ENCODE measurements at regions not wholly inside any gene's neighbourhood (a gene's known extent, or its start where the extent isn't known, plus 50 kb on each side); places are given as distances from the start of the nearest gene placed in this dataset.

DNA sequence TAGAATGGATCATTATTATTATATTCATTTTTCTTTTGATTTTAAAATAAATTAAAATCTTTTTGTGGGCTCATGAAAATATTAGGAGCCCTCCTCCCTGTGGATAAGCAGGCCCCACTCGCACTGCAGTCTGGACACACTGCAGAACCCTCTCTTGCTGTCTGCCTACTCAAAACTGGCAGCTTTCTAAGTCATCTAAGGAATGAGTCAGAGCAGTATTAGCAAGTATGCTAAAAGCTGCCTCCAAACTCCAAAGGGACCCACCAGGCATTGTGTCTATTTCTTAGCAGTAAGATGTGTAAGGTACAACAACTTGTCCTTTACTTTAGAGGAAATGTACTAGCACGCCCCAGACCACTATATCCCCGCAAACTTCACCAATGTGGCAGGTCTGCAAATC is 108.8 kb downstream of the SYF2 start:
- FAIRE-seq (no peak), DNase-seq (no peak)
- intact Hi-C loops (cut with DNase I), result no loop called here
- no peaks in the 10 kb centered on the region for H3K27me3 ChIP-seq (ENCODE audit: control insufficient read depth, insufficient read depth, low read length)
- TF ChIP-seq, protein P1, sequence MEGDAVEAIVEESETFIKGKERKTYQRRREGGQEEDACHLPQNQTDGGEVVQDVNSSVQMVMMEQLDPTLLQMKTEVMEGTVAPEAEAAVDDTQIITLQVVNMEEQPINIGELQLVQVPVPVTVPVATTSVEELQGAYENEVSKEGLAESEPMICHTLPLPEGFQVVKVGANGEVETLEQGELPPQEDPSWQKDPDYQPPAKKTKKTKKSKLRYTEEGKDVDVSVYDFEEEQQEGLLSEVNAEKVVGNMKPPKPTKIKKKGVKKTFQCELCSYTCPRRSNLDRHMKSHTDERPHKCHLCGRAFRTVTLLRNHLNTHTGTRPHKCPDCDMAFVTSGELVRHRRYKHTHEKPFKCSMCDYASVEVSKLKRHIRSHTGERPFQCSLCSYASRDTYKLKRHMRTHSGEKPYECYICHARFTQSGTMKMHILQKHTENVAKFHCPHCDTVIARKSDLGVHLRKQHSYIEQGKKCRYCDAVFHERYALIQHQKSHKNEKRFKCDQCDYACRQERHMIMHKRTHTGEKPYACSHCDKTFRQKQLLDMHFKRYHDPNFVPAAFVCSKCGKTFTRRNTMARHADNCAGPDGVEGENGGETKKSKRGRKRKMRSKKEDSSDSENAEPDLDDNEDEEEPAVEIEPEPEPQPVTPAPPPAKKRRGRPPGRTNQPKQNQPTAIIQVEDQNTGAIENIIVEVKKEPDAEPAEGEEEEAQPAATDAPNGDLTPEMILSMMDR (IDR thresholded peaks at IDR 0.05; ENCODE audit: borderline replicate concordance, extremely low read depth, insufficient read depth), result no peak
- H3K9me3 ChIP-seq (ENCODE audit: control insufficient read depth in 2 of 3, insufficient read depth in 1 of 3, low read length in 3 of 3), result no peaks in the 10 kb centered on the region
- H3K27ac ChIP-seq (ENCODE audit: low read depth in 2 of 2, low read length in 2 of 2), result no peak overlapping the region
- no peaks in the 10 kb centered on the region for H3K36me3 ChIP-seq (ENCODE audit: control insufficient read depth in 2 of 3, insufficient read depth in 3 of 3, low read length in 3 of 3)
- H3K4me3 ChIP-seq (ENCODE audit: low read length in 3 of 3), result no peak overlapping the region
- H3K4me1 ChIP-seq (ENCODE audit: control insufficient read depth in 2 of 3, insufficient read depth in 2 of 3, low read depth in 1 of 3, low read length in 3 of 3), result no peaks in the 10 kb centered on the region
- no peak overlapping the region for H3K9ac ChIP-seq (ENCODE audit: low read length in 3 of 3)

DNA sequence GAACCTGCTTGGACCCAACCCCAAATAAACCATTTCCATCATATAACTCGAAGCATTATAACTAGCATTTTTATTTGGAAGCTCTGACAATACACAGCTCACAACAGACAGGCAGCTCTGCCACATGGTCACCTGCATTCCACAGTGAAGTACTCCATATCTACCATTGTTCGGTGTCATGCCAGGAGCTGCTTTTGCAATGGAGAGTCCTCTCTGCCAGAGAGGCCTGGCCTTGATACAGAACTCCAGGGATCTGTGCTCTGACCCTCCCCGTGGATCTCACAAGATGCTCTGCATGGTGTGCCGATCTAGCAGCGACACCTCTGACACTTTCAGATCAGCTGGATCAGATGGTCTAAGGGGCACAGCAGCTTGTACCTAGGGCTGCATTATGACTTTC is 109.6 kb downstream of the SYF2 start:
- Histone ChIP-seq H3K36me3 (ENCODE audit: control insufficient read depth in 2 of 3, insufficient read depth in 3 of 3, low read length in 3 of 3) (no peaks in the 10 kb centered on the region), H3K27me3 (ENCODE audit: control insufficient read depth, insufficient read depth, low read length) (no peaks in the 10 kb centered on the region), H3K9ac (ENCODE audit: low read length in 3 of 3) (no peak overlapping the region), H3K27ac (ENCODE audit: low read depth in 2 of 2, low read length in 2 of 2) (no peak overlapping the region), H3K9me3 (ENCODE audit: control insufficient read depth in 2 of 3, insufficient read depth in 1 of 3, low read length in 3 of 3) (no peaks in the 10 kb centered on the region), H3K4me1 (ENCODE audit: control insufficient read depth in 2 of 3, insufficient read depth in 2 of 3, low read depth in 1 of 3, low read length in 3 of 3) (no peaks in the 10 kb centered on the region), H3K4me3 (ENCODE audit: low read length in 3 of 3) (no peak overlapping the region)
- FAIRE-seq, result no peak
- TF ChIP-seq, protein P1 (IDR thresholded peaks at IDR 0.05; ENCODE audit: borderline replicate concordance, extremely low read depth, insufficient read depth), result no peak
- no peak for DNase-seq
- intact Hi-C loops (cut with DNase I), result no loop called here

GRCh38 chr1:25120281-25120680 is 112.0 kb downstream of the SYF2 start:
- no peaks in the 10 kb centered on the region for H3K27me3 ChIP-seq (ENCODE audit: control insufficient read depth, insufficient read depth, low read length)
- H3K9me3 ChIP-seq (ENCODE audit: control insufficient read depth in 2 of 3, insufficient read depth in 1 of 3, low read length in 3 of 3), result peaks cover 0 to 9% (median 0%) of the 10 kb centered on the region in 3 donors
- FAIRE-seq (no peak), DNase-seq (no peak)
- H3K27ac ChIP-seq (ENCODE audit: low read depth in 2 of 2, low read length in 2 of 2), result no peak overlapping the region
- H3K4me3 ChIP-seq (ENCODE audit: low read length in 3 of 3), result no peak overlapping the region
- H3K9ac ChIP-seq (ENCODE audit: low read length in 3 of 3), result no peak overlapping the region
- no peaks in the 10 kb centered on the region for H3K36me3 ChIP-seq (ENCODE audit: control insufficient read depth in 2 of 3, insufficient read depth in 3 of 3, low read length in 3 of 3)
- intact Hi-C loops (cut with DNase I), result no loop called here
- no peaks in the 10 kb centered on the region for H3K4me1 ChIP-seq (ENCODE audit: control insufficient read depth in 2 of 3, insufficient read depth in 2 of 3, low read depth in 1 of 3, low read length in 3 of 3)
- TF ChIP-seq, protein P1 (IDR thresholded peaks at IDR 0.05; ENCODE audit: borderline replicate concordance, extremely low read depth, insufficient read depth), result no peak

- Histone ChIP-seq H3K9ac (ENCODE audit: low read length in 3 of 3) (no peak overlapping the region), H3K36me3 (ENCODE audit: control insufficient read depth in 2 of 3, insufficient read depth in 3 of 3, low read length in 3 of 3) (no peaks in the 10 kb centered on the region), H3K4me1 (ENCODE audit: control insufficient read depth in 2 of 3, insufficient read depth in 2 of 3, low read depth in 1 of 3, low read length in 3 of 3) (no peaks in the 10 kb centered on the region), H3K4me3 (ENCODE audit: low read length in 3 of 3) (no peak overlapping the region), H3K27ac (ENCODE audit: low read depth in 2 of 2, low read length in 2 of 2) (no peak overlapping the region), H3K9me3 (ENCODE audit: control insufficient read depth in 2 of 3, insufficient read depth in 1 of 3, low read length in 3 of 3) (peaks cover 0 to 9% (median 0%) of the 10 kb centered on the region in 3 donors), H3K27me3 (ENCODE audit: control insufficient read depth, insufficient read depth, low read length) (no peaks in the 10 kb centered on the region)
- no peak for DNase-seq
- TF ChIP-seq, protein P1 (IDR thresholded peaks at IDR 0.05; ENCODE audit: borderline replicate concordance, extremely low read depth, insufficient read depth), result no peak
- FAIRE-seq, result no peak
- intact Hi-C loops (cut with DNase I), result no loop called here
Measured at GRCh38 chr1:25118546-25118945, 113.8 kb downstream of the SYF2 start.
